ENCODE measurements at regions not wholly inside any gene's neighbourhood (a gene's known extent, or its start where the extent isn't known, plus 50 kb on each side); places are given as distances from the start of the nearest gene placed in this dataset.

DNA sequence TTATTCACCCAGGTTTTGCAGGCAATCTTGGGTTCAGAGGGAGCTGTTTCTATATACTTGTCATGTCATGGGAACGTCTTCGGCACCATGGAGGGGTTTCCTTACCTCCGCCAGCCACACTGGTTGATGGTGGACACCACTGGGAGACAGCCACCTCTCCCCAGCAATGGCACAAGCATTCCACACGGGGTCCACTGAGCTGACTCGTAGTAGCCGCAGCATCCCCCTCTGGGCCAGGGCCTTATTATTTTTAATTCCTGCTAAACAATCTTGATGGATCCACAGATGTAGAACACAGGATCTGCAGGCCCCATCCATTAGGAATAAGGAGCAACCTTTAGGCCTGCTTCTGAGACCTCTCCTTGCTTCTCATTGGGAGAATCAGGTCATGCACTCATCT, 132.9 kb downstream of the DICER1 start:
- ATAC-seq (ENCODE audit: low FRiP score) (no peak), DNase-seq (ENCODE audit: low spot score) (no peak)
- TF ChIP-seq, protein P1, sequence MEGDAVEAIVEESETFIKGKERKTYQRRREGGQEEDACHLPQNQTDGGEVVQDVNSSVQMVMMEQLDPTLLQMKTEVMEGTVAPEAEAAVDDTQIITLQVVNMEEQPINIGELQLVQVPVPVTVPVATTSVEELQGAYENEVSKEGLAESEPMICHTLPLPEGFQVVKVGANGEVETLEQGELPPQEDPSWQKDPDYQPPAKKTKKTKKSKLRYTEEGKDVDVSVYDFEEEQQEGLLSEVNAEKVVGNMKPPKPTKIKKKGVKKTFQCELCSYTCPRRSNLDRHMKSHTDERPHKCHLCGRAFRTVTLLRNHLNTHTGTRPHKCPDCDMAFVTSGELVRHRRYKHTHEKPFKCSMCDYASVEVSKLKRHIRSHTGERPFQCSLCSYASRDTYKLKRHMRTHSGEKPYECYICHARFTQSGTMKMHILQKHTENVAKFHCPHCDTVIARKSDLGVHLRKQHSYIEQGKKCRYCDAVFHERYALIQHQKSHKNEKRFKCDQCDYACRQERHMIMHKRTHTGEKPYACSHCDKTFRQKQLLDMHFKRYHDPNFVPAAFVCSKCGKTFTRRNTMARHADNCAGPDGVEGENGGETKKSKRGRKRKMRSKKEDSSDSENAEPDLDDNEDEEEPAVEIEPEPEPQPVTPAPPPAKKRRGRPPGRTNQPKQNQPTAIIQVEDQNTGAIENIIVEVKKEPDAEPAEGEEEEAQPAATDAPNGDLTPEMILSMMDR (IDR thresholded peaks at IDR 0.05), result no peak

DNA sequence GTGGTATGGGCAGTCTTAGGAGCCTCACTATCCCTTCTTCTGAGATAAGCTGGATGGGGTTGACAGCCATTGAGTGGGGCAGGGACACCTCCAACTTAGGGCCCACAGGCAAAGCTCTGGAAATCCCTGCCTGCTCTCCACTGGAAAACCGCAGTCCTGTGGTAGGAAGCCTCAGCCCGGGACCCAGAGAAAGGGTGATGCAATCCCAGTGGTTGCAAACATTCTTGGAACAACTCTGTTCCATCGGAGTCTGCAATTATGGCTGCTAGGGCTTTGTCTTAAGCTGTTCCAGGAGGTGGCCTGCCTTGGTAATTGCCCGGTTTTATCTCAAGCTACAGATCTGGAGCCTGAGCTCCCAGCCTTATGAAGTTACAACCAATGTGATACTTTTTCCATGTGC, 133.4 kb downstream of the DICER1 start:
- TF ChIP-seq, protein P1 (IDR thresholded peaks at IDR 0.05), result no peak
- DNase-seq (ENCODE audit: low spot score) (no peak), ATAC-seq (ENCODE audit: low FRiP score) (no peak)

DNA sequence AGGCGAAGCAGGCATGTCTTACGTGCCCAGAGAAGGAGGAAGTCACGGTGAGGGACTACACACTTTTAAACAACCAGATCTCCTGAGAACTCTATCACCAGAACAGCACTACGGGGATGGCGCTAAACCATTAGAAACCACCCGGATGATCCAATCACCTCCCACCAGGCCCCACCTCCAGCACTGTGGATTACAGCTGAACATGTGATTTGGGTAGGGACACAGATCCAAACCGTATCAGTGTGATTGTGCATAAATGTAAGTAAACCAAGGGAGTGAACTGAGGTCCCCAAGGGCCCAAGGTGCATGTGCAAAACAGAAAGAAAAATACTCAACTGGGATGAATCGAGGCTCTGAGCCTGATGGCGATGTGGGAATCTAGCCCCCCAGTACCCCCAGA, 134.2 kb downstream of the DICER1 start:
- ATAC-seq (ENCODE audit: low FRiP score), result no peak
- no peak for DNase-seq (ENCODE audit: low spot score)
- TF ChIP-seq, protein P1 (IDR thresholded peaks at IDR 0.05), result no peak

DNA sequence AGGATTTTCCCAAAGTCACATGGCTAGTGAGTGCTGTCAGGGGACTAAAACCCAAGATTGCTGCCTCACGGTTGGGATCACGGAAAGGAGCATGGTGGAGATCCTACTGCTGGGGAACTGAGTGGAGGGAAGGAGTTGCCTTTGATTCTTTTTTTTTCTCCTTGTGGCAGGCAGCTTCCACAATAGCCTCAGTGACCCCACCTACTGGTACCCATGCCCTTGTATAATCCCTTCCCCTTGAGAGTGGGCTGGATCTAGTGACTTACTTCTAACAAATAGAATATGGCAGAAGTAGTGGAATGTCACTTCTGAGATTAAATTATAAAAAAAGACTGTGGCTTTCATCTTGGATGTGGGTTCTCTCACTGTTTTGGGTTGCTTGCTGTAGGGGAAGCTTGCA, 135.7 kb downstream of the DICER1 start:
- TF ChIP-seq, protein P1 (IDR thresholded peaks at IDR 0.05), result no peak
- DNase-seq (ENCODE audit: low spot score) (no peak), ATAC-seq (ENCODE audit: low FRiP score) (no peak)

DNA sequence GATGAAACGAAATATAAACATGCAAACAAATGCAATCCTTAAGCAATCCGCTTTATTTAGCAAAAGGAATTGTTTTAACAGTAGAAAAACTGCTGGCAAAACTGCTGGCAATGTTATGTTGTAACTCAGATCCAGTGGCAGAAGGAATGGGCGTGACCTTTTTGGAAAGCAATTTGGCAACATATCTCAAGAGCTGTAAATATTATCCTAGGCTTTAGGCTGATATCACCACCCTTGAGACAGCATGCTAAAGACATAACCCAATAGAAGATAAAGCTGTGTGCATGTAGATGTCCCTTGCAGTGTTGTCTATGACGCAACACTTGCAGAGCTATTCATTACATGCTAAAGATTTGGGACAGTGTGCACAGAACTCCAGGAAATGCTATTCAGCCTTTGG, 138.5 kb downstream of the DICER1 start:
- TF ChIP-seq, protein P1 (IDR thresholded peaks at IDR 0.05), result no peak
- DNase-seq (ENCODE audit: low spot score) (no peak), ATAC-seq (ENCODE audit: low FRiP score) (peak; percentile 41)

DNA sequence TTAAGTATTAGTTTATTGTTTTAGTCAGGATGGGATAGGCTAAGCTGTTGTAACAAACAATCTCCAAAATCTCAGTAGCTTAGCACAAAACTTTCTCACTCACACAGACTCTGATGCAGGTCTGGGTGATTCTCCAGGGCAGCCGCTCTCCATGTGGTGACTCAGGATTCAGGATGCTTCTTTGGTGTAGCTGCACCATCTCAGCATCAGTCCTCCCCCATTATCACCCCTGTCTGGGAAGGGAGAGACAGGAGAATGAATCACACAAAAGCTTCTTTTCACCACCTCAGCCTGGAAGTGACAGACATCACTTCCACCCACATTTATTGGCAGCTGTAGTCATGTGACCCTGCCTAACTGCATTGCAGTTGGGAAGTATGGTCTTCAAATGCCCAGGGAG, 142.3 kb downstream of the DICER1 start:
- DNase-seq (ENCODE audit: low spot score) (no peak), ATAC-seq (ENCODE audit: low FRiP score) (no peak)
- TF ChIP-seq, protein P1 (IDR thresholded peaks at IDR 0.05), result no peak

DNA sequence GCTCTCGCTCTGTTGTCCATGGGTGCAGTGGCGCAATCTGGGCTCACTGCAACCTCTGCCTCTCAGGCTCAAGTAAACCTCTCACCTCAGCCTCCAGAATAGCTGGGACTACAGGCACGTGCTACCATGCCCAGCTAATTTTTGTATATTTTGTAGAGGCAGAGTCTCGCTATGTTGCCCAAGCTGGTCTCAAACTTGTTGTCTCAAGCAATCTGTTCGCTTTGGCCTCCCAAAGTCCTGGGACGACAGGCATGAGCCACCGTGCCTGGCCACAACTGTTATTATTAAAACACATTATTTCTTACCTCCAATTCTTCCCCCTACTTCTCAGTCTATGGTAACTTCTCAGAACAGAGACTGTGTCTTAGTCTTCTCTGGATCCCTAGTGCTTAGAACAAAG, 143.3 kb downstream of the DICER1 start:
- DNase-seq (ENCODE audit: low spot score), result no peak
- TF ChIP-seq, protein P1 (IDR thresholded peaks at IDR 0.05), result no peak

More for the DNA sequence above, 143.3 kb downstream of the DICER1 start:
- ATAC-seq (ENCODE audit: low FRiP score), result no peak
